NCI-H82 (cell line): ENCODE measurements at regions not wholly inside any gene's neighbourhood (a gene's known extent, or its start where the extent isn't known, plus 50 kb on each side); places are given as distances from the start of the nearest gene placed in this dataset.

ENCODE experiments used
- DNase-seq: peaks from one replicate; lab custom pipeline; 2025; lab: John Stamatoyannopoulos, UW

DNA sequence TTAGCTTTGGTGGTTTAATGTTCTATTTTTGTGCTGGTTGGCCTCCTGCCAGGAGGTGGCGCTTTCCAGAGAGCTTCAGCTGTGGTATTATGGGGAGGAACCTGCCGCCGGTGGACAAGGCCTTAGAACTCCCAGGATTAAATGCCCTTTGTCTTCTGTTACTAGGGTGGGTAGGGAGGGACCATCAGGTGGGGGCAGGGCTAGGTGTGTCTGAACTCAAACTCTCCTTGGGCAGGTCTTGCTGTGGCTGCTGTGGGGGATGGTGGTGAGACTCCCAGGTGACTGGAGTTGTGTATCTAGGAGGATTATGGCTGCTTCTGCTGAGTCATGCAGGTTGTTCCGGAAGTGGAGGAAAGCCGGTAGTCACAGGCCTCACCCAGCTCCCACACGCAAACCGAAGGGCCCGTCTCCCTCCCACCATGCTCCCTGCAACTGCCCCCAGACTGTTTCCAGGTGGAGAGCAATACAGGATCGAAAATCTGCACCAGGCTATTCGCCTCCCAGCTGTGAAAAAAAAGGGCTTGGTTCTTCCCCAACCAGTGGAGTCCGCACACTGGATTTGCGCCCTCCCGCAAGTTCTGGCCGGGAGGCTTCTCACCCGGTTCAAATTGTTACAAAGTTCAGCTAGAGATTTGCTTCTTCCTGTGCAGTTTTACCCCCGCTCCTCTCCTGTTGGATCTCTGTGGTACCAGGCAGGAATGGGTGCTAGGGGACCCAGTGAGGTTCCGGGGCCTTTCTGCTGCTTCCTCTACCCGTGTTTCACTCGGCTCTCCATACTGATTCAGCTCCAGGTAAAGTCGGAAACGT is 220.5 kb downstream of the CENPF start:
- no peak for DNase-seq

DNA sequence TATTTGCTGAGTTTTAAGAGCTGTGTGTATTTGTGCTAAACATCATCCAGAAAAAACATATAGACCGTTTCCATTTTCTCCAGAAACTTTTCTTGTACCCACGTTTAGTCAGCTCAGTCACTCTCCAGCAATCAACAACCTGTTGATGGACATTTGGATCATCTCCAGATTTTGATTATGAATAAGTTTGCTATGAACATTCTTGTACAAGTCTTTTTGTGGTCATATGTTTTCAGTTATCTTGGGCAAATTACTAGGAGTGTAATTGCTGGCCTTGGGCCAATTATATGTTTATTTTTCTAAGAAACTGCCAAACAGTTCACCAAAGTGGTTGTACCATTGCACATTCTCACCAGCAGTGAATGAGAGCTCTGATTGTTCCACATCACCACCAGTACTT is 221.8 kb downstream of the CENPF start:
- no peak for DNase-seq

DNA sequence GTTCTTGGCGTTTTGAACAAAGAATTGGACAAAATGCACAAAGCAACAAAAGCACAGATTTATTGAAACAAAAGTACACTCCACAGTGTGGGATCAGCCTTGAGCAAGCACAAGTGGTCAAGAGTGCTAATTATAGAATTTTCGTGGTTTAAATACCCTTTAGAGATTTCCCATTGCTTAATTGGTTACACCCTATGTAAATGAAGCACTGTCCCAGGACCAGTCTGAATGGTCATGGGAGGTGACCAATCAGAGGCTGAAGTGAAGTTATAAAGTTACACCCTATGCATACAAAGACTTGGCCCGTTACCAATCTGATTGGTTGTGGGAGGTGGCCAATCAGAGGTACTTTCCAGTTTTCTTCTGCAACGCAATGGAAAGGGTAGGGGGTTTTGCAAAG is 223.6 kb downstream of the CENPF start:
- DNase-seq, result no peak

DNA sequence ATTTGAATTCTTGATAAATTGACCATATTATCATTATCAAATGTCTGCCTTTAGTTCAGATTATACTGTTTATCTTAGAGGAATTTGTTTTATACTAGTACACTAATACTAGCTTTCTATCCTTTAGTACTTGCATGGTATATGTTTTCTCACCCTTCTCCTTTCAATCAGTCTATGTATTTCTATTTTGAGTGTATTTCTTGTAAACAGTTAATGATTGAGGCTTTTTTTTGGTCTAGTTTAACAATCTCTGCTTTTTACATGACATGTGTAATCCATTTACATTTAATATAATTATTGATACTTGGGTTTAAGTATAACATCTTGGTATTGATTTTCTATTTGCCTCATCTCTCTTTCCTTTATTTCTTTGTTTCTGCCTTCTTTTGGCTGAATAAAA is 224.9 kb downstream of the CENPF start:
- no peak for DNase-seq

DNA sequence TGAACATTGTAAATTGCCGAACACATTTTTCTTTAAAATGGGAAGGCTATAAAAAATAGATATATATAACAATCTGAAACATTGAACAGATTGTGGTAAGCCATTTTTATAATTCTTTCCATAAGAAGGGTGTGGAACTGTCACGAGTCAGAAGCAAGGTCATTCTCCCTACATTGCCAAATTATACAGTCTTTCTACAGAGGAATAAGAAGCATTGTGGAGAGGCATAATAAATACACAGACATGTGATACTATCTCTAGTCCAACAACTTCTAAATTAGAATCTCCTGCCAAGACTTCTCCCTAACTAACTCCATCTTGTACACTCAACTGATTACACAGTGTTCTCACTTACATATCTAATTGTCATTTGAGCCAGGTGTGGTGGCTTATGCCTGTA is 227.9 kb downstream of the CENPF start:
- peak; percentile 17 for DNase-seq

DNA sequence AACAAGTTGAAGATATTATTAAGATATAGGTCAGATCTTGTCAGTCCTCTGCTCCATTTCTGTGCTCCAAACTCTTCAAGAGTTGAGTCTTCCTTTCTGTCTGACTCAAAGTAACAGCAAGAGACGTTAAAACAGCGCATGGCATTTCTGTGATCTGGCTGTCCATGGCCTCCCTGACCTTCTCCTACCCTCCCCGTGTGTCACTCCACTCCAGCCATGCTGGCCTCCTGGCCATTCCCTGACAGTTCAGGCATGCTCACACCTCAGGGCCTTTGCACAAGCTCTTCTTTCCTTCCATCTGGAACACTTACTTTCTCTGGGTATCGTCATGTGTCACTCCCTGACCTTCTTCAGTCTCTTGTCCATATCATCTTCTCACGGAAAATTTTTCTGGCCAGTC is 229.0 kb downstream of the CENPF start:
- DNase-seq, result no peak

DNA sequence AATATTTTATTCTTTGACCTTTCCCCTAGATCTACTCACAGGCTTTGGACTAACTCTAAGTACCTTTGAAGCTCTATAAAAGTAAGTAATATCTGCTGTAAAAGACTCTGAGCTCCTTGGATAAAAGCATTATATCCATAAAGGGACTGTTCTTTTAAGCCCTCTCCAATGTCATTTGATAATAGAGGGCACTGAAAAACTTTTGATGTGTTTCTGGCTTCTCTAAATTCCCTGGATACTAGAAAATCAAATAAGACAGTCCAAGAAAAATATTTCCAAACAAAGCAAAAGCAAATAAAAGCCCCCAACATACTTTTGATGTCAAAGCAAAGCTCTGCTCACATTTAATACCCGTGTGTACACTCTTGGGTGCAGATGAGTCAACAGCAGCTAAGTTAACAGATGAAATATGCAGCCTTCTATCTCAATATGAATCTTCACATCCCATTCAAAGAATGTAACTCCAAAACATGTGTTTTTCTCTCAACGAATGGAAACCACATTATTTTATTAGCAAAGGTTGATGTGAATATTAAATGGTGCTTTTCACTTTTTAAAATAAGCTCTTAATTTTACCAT is 230.3 kb downstream of the CENPF start:
- no peak for DNase-seq

DNA sequence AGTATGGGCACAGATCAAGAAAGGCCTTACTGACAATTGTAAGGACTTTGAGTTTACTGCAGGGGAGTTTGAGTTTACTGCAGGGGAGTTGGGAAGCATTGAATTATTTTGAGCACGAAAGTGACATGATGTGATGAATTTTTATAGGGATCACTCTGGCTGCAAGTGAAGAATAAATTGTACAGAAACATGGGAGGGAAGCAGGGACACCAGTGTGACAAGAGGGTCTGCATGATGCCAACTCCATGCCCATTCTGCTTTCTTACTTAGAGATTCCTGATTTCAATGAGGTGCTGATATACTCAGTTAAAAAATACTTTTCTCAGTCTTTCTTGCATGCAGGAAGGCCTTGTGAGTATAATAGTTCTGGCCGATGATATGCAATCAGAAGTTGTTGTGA is 234.4 kb downstream of the CENPF start:
- DNase-seq, result no peak

DNA sequence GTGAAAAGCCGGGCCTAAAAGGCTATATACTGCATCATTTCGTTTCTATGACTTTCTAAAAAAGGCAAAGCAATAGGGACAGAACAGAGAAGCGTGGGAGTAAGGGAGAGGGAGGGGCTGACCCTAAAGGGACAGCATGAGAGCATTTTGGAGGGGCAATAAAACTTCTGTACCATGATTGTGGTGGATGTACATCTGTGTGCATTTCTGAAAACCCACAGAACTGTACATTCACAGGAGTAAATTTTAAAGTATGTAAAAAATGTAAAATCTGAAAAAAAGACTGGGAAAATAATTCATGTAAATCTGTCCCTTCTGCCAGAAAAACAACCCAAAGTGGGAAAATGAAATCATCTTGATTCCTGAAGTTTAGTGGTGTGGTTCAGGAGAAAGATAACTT is 235.4 kb downstream of the CENPF start:
- DNase-seq, result no peak

DNA sequence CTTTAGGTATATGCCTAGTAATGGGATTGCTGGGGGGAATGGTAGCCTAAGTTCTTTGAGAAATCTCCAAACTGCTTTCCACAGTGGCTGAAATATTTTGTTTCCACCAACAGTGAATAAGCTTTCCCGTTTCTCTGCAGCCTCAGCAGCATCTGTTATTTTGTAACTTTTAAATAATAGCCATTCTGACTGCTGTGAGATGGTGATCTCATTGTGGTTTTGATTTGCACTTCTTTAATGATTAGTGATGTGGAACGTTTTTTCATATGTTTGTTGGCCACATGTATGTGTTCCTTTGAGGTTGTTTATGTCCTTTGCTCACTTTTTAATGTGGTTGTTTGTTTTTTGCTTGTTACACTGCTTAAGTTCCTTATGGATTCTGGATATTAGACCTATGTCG is 237.4 kb downstream of the CENPF start:
- DNase-seq, result no peak

DNA sequence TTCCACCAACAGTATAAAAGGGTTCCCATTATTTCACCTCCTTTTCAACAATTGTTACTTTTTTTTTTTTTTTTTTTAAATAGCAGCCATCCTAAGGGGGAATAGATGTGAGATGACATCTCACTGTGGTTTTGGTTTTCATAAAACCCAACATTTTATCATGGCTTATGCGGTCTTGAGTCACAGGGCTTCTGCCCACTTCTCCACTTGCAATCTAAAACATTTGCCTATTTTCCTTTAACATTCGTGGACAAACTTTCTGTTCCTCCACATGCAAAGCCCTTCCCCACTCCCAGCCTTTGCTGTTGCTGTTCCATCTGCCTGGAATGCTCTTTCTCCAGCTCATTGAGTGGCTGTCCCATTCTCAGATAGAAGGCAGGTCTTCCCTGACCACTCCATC is 239.7 kb upstream of the KCNK2 start:
- no peak for DNase-seq

DNA sequence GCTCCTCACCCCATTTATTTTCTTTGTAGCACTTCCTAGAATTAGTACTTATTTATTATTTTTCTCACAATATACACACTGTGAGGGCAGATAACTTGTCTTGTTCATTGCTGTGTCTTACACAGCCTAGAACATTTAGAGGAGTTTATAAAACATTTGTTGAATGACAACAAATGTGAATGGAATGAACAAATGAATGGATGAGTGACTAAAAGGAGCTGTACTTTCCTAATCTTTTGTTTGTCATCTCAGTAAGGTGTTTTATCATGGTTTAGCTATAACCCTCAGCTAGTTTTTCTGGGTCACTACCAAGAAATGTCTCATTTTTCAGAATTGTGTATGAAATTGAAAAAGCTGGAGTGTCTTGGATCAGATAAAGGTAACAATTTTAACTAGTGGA is 239.3 kb upstream of the KCNK2 start:
- no peak for DNase-seq

DNA sequence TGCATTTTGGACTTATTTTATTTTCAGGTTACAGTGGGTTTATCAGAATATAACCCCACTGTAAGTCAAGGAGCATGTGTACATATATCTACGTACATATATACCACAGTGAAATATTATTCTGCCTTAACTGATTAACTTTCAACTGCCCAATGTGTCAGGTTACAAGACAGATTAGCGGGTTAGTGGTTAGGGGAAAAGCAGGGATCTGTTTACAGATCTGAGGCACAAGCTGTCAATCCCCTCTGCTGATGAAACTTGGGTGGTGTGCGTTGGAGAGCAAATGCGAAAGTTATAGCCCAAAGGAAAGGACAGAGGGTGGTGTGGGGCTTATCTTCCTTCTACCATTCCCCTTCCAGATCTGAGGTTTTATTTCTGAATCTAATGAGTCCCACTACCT is 238.2 kb upstream of the KCNK2 start:
- DNase-seq, result peak; percentile 88

DNA sequence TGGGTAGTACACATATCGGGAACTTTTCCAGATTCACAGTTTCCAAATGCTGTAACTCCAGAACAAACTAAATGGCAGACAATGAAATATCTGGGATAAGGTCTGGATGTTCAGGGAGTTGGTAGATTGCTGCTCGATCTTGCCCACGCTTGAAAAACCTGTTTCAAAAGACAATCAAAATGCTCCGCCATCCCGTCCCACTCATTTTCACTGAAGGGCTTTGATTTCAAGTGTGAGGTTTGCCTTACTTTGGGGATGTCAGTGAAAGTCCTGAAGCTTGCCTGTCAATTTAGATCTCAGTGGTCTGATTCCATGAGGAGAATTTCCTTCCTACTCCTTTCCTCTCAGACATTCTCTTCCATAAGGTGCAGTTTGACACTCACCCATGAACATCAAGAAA is 236.3 kb upstream of the KCNK2 start:
- DNase-seq, result no peak

DNA sequence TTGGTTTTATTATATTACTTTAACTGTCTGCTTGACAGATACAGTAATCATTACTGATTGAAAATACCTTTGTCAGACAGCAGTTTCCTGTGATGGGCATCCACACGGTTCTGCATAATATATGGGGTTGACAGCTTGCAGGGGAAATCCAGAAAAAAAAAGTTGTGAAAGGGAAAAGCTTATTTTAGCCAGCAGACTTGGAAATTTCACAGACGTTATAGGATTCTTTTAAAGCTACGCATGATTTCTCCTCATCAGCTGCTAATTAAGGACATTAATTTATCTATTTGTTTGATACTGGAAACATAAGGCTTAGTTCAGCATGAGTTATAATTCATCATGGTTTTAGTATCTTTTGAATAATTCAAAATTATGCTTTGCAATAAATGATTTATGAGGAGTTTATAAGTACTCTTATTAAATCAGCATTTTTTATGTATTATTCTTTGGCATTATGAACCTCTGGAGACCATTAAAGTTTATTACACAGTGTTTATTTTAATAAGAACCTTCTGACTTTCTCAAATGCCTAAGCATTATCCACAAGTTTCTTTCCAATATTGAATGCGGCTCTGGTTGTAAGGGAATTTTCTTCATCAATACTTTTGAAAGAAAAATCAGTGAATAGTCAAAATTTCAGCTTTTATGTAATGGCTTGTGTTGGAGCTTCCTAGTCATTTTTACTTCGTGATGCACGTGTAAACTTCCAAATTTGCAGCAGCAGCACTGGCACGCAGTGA is 235.3 kb upstream of the KCNK2 start:
- no peak for DNase-seq

DNA sequence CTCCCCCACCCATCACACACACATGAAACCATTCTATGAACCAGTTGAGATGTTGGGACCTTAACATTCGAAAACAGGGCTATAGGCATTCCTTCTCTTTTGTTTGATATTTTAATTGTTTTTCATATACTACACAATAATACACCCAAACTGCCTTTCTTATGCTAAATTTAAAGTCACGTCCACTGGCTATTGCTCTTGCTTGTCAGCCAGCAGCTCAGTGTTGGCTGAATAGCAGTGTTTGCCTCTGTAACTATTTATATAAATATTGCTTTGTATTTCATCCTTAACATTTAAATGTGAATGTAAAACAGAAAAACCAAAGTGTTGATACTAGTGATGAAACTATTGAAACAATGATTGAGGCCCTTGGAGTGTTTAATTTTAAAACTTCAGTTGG is 234.4 kb upstream of the KCNK2 start:
- DNase-seq, result no peak

DNA sequence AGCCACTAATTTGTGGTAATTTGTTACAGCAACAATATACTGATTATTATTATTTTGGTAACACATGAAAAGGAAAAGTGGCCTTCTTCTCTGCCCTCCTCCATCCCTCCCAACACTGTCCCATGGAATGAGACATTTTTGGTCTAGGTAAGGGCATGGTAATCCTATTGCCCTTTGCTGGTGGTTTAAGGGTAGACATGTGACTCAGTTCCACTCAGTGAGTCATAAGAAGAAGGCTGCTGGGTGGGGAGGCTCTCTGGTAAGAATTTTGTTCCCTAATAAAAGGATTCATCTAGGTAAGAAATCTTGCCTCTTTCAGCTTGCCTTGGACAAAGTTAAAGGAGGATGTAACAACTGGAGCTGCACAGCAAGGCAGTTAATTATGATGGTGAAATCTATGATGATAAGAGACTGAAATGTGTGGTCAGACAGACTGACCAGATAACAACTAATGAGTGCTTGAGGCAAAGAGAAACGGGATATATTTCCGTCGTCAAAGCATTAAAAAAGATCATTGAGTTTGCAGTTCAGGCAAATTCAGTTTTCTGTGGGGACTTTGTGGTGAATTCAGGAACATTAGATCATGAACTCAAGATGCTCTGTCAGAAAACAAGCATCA is 232.0 kb upstream of the KCNK2 start:
- DNase-seq, result no peak

DNA sequence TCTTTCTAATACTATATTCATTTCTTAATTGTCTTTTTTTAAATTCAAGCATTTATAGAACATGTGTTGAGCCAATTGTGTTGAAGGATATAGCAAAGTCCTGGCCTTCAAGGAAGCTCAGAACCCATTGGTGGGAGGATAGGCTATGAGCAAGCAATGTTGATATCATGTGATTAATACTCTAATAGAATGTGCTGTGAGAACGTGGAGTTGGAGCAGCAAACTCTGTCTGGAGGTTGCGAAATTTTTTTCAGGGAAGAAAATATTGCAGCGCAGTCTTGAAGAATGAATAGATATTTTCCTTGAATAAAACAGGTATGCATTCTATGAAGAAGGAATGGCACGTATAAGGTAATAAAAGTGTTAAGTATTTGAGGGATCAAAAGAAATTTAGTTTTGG is 229.2 kb upstream of the KCNK2 start:
- no peak for DNase-seq

DNA sequence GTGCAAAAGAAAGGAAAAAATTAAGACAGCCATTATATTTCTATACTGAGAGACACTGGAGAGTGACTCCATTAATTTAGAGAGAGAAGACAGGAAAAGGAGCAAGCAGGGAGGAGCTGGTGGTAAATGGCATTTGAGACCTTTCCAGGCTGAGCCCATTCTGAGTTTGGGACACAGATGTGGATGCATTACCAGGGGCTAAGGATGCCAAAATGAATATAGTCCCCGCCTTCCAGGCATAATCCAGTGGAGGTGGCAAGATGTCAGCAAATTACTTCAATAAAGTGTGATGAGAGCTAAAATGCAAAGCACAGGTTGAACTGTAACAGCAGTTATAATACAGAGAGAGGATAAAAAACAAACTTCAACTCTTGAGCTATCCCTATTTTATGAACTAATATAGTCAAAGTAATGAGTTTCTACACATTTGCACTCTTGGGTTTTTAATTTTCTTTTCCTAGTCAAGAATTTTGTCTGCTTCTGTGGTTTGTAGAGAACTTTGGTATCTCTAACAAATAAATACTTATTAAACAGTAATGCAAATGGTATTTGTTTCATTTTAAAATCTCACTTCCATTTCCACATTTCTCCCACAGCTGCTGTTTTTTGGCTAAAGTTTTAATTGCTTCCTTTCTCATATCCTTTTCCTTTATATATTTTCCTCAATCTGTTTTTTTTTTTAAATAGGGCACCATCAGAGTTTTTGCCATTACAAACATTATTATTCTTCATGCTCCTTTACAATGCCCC is 228.2 kb upstream of the KCNK2 start:
- DNase-seq, result no peak

DNA sequence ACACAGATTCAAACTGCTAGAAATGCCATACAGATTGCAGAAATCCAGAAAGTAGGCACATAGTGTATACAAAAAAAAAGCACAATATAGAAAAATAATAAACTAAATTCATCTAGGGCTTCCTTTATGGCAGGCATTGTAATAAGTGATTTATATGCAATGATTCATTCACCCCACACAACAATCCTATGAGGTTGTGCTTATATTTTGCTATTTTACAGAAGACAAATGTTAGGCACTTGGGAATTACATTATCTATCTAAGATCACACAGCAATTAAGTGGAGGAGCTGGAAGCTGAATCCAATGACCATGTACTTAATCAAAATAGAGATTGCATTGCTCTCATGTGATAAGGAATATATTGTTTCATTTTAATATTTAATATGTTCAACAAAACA is 225.7 kb upstream of the KCNK2 start:
- no peak for DNase-seq

DNA sequence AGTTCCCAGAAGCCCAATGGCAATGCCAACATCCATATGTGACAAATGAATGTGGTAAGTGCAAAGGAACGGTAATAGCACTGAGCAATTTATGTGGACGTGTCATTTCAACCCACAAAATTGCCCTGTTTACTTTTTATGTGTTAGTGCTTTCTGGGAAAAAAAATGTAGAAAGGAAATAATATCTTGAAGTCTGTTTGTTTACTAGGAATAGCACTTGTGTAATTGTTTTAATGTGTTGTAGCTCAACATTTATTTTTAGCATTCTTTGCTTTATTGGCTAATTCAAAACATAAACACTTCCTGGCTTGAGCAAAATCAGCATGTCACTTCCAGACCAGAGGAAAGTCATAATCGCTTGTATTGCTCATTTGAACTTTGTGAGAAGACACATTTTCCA is 224.8 kb upstream of the KCNK2 start:
- DNase-seq, result no peak

DNA sequence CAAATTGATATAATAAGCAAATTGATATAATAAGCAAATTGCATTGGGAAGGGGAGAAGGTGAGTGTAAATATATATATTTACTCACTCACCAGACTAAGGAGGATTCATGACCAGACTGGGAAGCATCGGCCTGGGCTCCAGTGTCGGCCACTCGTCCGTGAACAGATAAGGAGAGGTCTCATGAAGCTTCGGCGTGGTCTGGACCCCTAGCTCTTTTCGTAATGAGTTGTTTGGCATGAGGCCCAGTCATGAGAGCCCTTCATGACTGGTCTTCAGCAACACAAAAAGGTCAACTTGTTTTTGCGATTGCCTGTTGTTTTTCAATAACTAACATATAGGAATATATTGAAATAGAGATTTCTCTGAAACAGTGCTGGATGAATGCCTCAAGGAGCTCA is 222.9 kb upstream of the KCNK2 start:
- DNase-seq, result no peak
